ENCODE measurements at regions not wholly inside any gene's neighbourhood (a gene's known extent, or its start where the extent isn't known, plus 50 kb on each side); places are given as distances from the start of the nearest gene placed in this dataset.

- TF ChIP-seq, protein P1, sequence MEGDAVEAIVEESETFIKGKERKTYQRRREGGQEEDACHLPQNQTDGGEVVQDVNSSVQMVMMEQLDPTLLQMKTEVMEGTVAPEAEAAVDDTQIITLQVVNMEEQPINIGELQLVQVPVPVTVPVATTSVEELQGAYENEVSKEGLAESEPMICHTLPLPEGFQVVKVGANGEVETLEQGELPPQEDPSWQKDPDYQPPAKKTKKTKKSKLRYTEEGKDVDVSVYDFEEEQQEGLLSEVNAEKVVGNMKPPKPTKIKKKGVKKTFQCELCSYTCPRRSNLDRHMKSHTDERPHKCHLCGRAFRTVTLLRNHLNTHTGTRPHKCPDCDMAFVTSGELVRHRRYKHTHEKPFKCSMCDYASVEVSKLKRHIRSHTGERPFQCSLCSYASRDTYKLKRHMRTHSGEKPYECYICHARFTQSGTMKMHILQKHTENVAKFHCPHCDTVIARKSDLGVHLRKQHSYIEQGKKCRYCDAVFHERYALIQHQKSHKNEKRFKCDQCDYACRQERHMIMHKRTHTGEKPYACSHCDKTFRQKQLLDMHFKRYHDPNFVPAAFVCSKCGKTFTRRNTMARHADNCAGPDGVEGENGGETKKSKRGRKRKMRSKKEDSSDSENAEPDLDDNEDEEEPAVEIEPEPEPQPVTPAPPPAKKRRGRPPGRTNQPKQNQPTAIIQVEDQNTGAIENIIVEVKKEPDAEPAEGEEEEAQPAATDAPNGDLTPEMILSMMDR (IDR thresholded peaks at IDR 0.05): no peak
- no peak for TF ChIP-seq EP300 (IDR thresholded peaks at IDR 0.05)
- TF ChIP-seq POLR2AphosphoS5 (IDR thresholded peaks at IDR 0.05): no peak
These were observed 148.7 kb upstream of the CTSO start for GRCh38 chr4:156102411-156102810.

Measured in esophagus muscularis mucosa (tissue), 4 donors.